GOT3 (cell line): ENCODE measurements at regions not wholly inside any gene's neighbourhood (a gene's known extent, or its start where the extent isn't known, plus 50 kb on each side); places are given as distances from the start of the nearest gene placed in this dataset.
A peak's percentile ranks its signal among the peaks of the same experiment; 100 is the strongest.

Experiments used
- DNase-seq: peaks from one replicate; lab custom pipeline; 2025; ENCODE audit warnings: mixed read lengths; lab: John Stamatoyannopoulos, UW

GRCh38 chr3:177569875-177570657 lies 372.8 kb upstream of the TBL1XR1 start:
- no peak for DNase-seq

- no peak for DNase-seq
These were observed 374.1 kb upstream of the TBL1XR1 start for GRCh38 chr3:177571271-177571943.

GRCh38 chr3:177571944-177572315 lies 374.6 kb upstream of the TBL1XR1 start:
- no peak for DNase-seq

- no peak for DNase-seq
These were observed 377.1 kb upstream of the TBL1XR1 start for GRCh38 chr3:177574222-177574856.

GRCh38 chr3:177576746-177577145 lies 379.5 kb upstream of the TBL1XR1 start:
- DNase-seq: no peak

- DNase-seq: no peak
These were observed 381.2 kb upstream of the TBL1XR1 start for GRCh38 chr3:177578488-177578887.

GRCh38 chr3:177579419-177579818 lies 382.1 kb upstream of the TBL1XR1 start:
- no peak for DNase-seq

GRCh38 chr3:177580437-177580836 lies 383.2 kb upstream of the TBL1XR1 start:
- no peak for DNase-seq

- DNase-seq: no peak
These were observed 388.0 kb upstream of the TBL1XR1 start for GRCh38 chr3:177585271-177585670.

- DNase-seq: no peak
These were observed 391.9 kb upstream of the TBL1XR1 start for GRCh38 chr3:177589041-177589650.

GRCh38 chr3:177589911-177590381 lies 392.7 kb upstream of the TBL1XR1 start:
- DNase-seq: peak; percentile 47

- no peak for DNase-seq
These were observed 393.5 kb upstream of the TBL1XR1 start for GRCh38 chr3:177590826-177591225.

- DNase-seq: no peak
These were observed 394.1 kb upstream of the TBL1XR1 start for GRCh38 chr3:177591379-177591778.

- no peak for DNase-seq
These were observed 396.8 kb upstream of the TBL1XR1 start for GRCh38 chr3:177594096-177594495.

GRCh38 chr3:177595530-177596188 lies 398.4 kb upstream of the TBL1XR1 start:
- DNase-seq: no peak

GRCh38 chr3:177596248-177596815 lies 399.1 kb upstream of the TBL1XR1 start:
- DNase-seq: no peak

- no peak for DNase-seq
These were observed 399.6 kb upstream of the TBL1XR1 start for GRCh38 chr3:177596816-177597271.

- DNase-seq: no peak
These were observed 400.2 kb upstream of the TBL1XR1 start for GRCh38 chr3:177597311-177598096.

GRCh38 chr3:177598097-177598833 lies 401.0 kb upstream of the TBL1XR1 start:
- DNase-seq: no peak

- no peak for DNase-seq
These were observed 402.0 kb upstream of the TBL1XR1 start for GRCh38 chr3:177599326-177599725.
